Heart left ventricle (tissue), 16 donors: ENCODE measurements at regions not wholly inside any gene's neighbourhood (a gene's known extent, or its start where the extent isn't known, plus 50 kb on each side); places are given as distances from the start of the nearest gene placed in this dataset.

Source experiments
- ATAC-seq, 4 donors: fragments of 200-7000 bp; cut with Tn5 transposase; one replicate each; pipeline ENCODE4 v1.9.1; 2020 to 2022; ENCODE audit warnings: moderate library complexity in 4 of 4, mild to moderate bottlenecking in 3 of 4, moderate number of reproducible peaks in 1 of 4
- DNase-seq, 5 donors: peaks; one replicate each; pipeline ENCODE4 v3.0.0-alpha.2; 2020
- H3K27ac ChIP-seq, 12 donors: fragments of 200-600 bp; sonication (generic) in 4 of 12; one replicate each; pipeline versions ENCODE4 v1.5.0 to v1.8.0; 2016 to 2022; ENCODE audit warnings: mild to moderate bottlenecking in 2 of 12
- H3K27me3 ChIP-seq, 9 donors: fragments of 200-600 bp; sonication (generic) in 2 of 9; one replicate each; pipeline versions ENCODE4 v1.5.1 to v1.8.0; 2016 to 2022; ENCODE audit warnings: mild to moderate bottlenecking in 3 of 9
- H3K36me3 ChIP-seq, 9 donors: fragments of 200-600 bp; sonication (generic) in 2 of 9; one replicate each; pipeline versions ENCODE4 v1.5.0 to v1.8.0; 2018 to 2022; ENCODE audit warnings: mild to moderate bottlenecking in 2 of 9
- H3K4me1 ChIP-seq, 12 donors: fragments of 200-600 bp; sonication (generic) in 4 of 12; one replicate each; pipeline versions ENCODE4 v1.5.0 to v1.8.0; 2016 to 2022; ENCODE audit warnings: mild to moderate bottlenecking in 3 of 12
- H3K4me3 ChIP-seq, 12 donors: fragments of 200-600 bp; sonication (generic) in 4 of 12; one replicate each; pipeline versions ENCODE4 v1.5.0 to v1.8.0; 2017 to 2022; ENCODE audit warnings: mild to moderate bottlenecking in 9 of 12, moderate library complexity in 4 of 12
- H3K9me3 ChIP-seq, 12 donors: fragments of 200-600 bp; sonication (generic) in 4 of 12; one replicate each; pipeline versions ENCODE4 v1.5.0 to v1.8.0; 2016 to 2022; ENCODE audit warnings: mild to moderate bottlenecking in 1 of 12
- POLR2A ChIP-seq, 2 donors: fragments of 450-650 bp; IDR thresholded peaks; one replicate each; pipeline ENCODE4 v1.6.1; 2017; ENCODE audit warnings: antibody characterized with exemption in 2 of 2, mild to moderate bottlenecking in 2 of 2, moderate library complexity in 2 of 2
- WGBS, 4 donors: extraction: QIAGEN DNeasy Blood & Tissue Kit in 2 of 4; methylation state at CpG; one replicate each; pipeline versions ENCODE4 v1.1.5 to v1.1.7; 2013 to 2018; 5-methylcytosine and 5-hydroxymethylcytosine counted together
- intact Hi-C, 10 donors: fragments of 100-400 bp; cut with DNase I; formaldehyde crosslinking; loops; one replicate each; pipeline versions ENCODE4 v1.11.1 to v1.14.2; 2022
- TF ChIP-seq, protein P1 (sequence below), 12 donors: fragments of 200-600 bp; sonication (generic) in 4 of 12; IDR thresholded peaks; one replicate each; pipeline versions ENCODE4 v1.5.0 to v1.8.0; 2018 to 2022; ENCODE audit warnings: antibody characterized with exemption in 12 of 12, mild to moderate bottlenecking in 5 of 12
- donor health status: ischemic (EF 13 %, LVEDD 7.1; RV severe dilation, severe dysfunction).
- donor health status: healthy with polysubstance abuse.
- donor health status: DM: no; HTN: yes; CAD: no.
- donor health status: DM: no; HTN: no; CAD: no.
- donor health status: ischemic (EF 25% LVEDD 6.9; RV normal size, moderate dysfunction).
- donor health status: ischemic (EF 25% LVEDD 5.7; RV mildly dilated, moderate dysfunction).
- donor health status: healthy.
- donor health status: DM: yes; HTN: yes; CAD: no.
- donor health status: ischemic (EF 35%, LVEDD 5.7; RV mildly dilated, moderate dysfunction).
- donor health status: nonischemic (EF 11% LVEDD 7.7; RV severe dilation, severe dysfunction).
- donor health status: DM: yes; HTN: yes; CAD: no.
- donor health status: PGD.
- donor health status: ischemic (EF 29% LVEDD 5.4; RV normal size, mild dysfunction).
- donor health status: nonischemic (EF 23%, LVEDD 6.1; RV moderate dilation, normal function).

DNA sequence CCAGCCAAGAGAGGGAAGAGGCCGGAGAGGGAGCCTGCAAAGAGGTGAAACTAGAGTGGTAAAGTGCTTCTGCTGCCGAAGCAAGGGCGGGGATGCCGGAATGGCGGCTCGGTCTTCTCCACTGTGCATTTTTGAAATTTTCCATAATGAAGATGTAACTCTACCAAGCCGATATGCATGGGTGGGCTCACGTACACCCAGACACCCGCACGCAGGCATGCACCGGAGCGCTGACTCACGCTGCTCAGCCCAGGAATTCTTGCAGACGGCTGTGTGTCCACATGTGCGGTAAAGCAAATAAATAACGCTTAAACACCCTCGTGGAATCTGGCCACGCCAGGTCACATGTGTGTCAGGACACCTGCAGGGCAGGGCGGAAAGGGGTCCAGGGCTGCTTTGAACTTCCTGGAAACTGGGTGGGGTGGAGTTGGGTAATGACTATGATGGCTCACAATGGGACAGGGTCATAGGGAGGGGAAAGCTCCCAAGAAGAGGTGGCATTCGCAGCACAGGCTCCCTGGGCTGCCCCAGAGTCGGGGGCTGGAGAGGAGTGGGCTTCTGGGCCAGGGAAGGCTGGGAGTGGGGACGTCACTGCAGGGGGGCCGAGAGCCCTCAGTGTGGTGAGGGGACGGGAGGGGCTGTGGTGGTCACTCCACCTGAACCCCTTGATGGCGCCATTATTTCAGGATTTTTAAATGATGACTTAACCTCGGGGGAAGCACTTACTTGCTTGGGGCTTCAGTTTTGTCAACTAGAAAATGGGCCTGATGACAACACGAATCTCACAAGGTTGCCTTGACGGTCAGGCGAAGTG, 265.5 kb downstream of the PARN start:
- H3K4me3 ChIP-seq: no peak overlapping the region
- H3K36me3 ChIP-seq: no peaks in the 10 kb centered on the region
- no peaks in the 10 kb centered on the region for H3K9me3 ChIP-seq
- ATAC-seq (no peak), DNase-seq (no peak)
- WGBS, 4 donors: 64 to 72% (median 70%) methylated on average over 27 to 29 of the region's 29 CpGs
- intact Hi-C loops: no loop called here
- no peaks in the 10 kb centered on the region for H3K4me1 ChIP-seq
- TF ChIP-seq, protein P1, sequence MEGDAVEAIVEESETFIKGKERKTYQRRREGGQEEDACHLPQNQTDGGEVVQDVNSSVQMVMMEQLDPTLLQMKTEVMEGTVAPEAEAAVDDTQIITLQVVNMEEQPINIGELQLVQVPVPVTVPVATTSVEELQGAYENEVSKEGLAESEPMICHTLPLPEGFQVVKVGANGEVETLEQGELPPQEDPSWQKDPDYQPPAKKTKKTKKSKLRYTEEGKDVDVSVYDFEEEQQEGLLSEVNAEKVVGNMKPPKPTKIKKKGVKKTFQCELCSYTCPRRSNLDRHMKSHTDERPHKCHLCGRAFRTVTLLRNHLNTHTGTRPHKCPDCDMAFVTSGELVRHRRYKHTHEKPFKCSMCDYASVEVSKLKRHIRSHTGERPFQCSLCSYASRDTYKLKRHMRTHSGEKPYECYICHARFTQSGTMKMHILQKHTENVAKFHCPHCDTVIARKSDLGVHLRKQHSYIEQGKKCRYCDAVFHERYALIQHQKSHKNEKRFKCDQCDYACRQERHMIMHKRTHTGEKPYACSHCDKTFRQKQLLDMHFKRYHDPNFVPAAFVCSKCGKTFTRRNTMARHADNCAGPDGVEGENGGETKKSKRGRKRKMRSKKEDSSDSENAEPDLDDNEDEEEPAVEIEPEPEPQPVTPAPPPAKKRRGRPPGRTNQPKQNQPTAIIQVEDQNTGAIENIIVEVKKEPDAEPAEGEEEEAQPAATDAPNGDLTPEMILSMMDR (IDR thresholded peaks at IDR 0.05): no peak
- no peak for TF ChIP-seq POLR2A (IDR thresholded peaks at IDR 0.05)
- no peaks in the 10 kb centered on the region for H3K27me3 ChIP-seq
- H3K27ac ChIP-seq: no peak overlapping the region

DNA sequence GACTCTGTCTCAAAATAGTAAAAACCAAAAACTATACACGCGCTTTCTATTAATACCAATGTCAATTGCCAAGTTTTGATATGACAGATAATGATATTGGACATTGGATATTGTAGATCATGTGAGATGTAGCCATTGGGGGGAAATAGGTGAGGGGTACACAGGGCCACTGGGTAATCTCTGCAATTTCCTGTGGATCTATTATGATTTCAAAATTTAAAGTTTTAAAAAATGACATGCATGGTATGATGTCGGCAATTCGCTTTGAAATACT, 266.0 kb downstream of the PARN start:
- H3K27ac ChIP-seq: no peak overlapping the region
- TF ChIP-seq, protein P1 (IDR thresholded peaks at IDR 0.05): no peak
- TF ChIP-seq POLR2A (IDR thresholded peaks at IDR 0.05): no peak

DNA sequence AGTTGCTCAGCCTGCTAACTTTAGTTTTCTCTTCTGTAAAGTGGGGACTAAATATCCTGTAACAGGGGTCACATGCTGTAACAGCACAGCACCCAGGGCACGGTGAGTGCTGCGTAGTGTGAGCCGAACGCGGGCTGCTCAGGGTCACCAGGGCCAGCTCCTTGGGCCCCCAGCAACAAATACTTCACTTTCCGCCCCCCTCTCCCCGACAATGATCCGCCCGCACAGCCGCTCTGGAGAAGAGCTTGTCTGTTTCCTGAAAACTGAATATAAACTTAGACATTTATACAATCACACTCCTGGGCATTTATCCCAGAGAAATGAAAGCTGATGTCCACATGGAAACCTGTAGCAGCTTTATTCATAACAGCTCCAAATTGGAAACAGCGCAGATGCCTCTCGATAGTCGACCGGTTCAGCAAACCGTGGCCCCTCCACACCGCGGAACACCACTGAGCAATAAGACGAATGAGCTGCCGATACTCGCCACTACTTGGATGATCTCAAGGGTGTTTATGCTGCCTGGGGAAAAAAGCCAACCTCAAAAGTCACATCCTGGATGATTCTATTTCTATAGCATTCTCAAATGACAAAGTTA, 267.2 kb downstream of the PARN start:
- H3K4me3 ChIP-seq: no peak overlapping the region
- DNase-seq (no peak), ATAC-seq (no peak)

More for the DNA sequence above, 266.0 kb downstream of the PARN start:
- H3K36me3 ChIP-seq: no peaks in the 10 kb centered on the region
- intact Hi-C loops: no loop called here
- no peaks in the 10 kb centered on the region for H3K4me1 ChIP-seq
- H3K4me3 ChIP-seq: no peak overlapping the region
- DNase-seq: no peak
- no peaks in the 10 kb centered on the region for H3K27me3 ChIP-seq
- no peak for ATAC-seq
- WGBS, 4 donors: 63 to 83% (median 76%) methylated on average over 4 of the region's 4 CpGs
- no peaks in the 10 kb centered on the region for H3K9me3 ChIP-seq

More for the DNA sequence above, 267.2 kb downstream of the PARN start:
- H3K9me3 ChIP-seq: no peaks in the 10 kb centered on the region
- no peak for TF ChIP-seq POLR2A (IDR thresholded peaks at IDR 0.05)
- TF ChIP-seq, protein P1 (IDR thresholded peaks at IDR 0.05): no peak
- peak overlapping the region in 1 of 12 donors; percentile 66 for H3K27ac ChIP-seq
- H3K4me1 ChIP-seq: peaks cover 0 to 5% (median 0%) of the 10 kb centered on the region in 12 donors
- WGBS, 4 donors: 72 to 80% (median 79%) methylated on average over 20 of the region's 20 CpGs
- no peaks in the 10 kb centered on the region for H3K27me3 ChIP-seq
- H3K36me3 ChIP-seq: no peaks in the 10 kb centered on the region
- intact Hi-C loops: no loop called here
